ENCODE measurements at regions not wholly inside any gene's neighbourhood (a gene's known extent, or its start where the extent isn't known, plus 50 kb on each side); places are given as distances from the start of the nearest gene placed in this dataset.

DNA sequence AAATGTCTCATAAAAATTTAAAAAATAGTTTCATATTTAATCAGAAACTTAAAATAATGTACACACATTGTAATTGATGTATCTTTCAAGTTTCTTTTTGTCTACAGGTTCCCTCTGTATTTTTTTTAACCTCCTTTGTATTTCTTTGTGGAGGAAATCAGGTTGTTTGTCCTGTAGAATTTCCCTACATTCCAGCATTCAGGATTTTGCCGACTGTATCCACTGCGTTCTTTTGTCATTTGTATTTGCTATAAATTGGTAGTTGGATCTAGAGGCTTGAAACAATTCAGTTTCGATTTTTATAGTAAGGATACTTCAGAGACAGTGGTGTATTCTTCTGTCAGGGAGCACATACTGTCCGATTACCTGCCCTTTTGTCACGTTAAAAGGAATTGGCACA is 367.2 kb downstream of the SOX2 start:
- TF ChIP-seq PAX5 (IDR thresholded peaks at IDR 0.05; ENCODE audit: insufficient read depth, low read length, severe bottlenecking): no peak
- TF ChIP-seq POLR2AphosphoS5 (IDR thresholded peaks at IDR 0.05; ENCODE audit: low read depth, low read length): no peak
- no peak for TF ChIP-seq POLR2A (IDR thresholded peaks at IDR 0.05; ENCODE audit: low read depth, low read length)
- no peak for TF ChIP-seq TAF1 (IDR thresholded peaks at IDR 0.05; ENCODE audit: low read depth, low read length)
- no peak for TF ChIP-seq SPI1 (IDR thresholded peaks at IDR 0.05; ENCODE audit: low read depth, low read length)
